ENCODE measurements at regions not wholly inside any gene's neighbourhood (a gene's known extent, or its start where the extent isn't known, plus 50 kb on each side); places are given as distances from the start of the nearest gene placed in this dataset.

- no peak for FAIRE-seq
Measured at GRCh38 chr16:51569203-51569931, 418.3 kb upstream of the SALL1 start.

More at GRCh38 chr16:51569203-51569931, 418.3 kb upstream of the SALL1 start:
- intact Hi-C loops (cut with micrococcal nuclease; ENCODE audit: unreplicated experiment): no loop called here
- no peaks in the 10 kb centered on the region; a peak in 1 of 5 replicates for H3K27me3 ChIP-seq (ENCODE audit: control insufficient read depth in 1 of 2, insufficient read depth in 2 of 2, low read length in 2 of 2)
- no peak overlapping the region for H3K4me2 ChIP-seq (ENCODE audit: low read depth, low read length)
- no peak overlapping the region for H3K4me3 ChIP-seq (replicated peaks in 1 of 3; ENCODE audit: insufficient read depth in 1 of 3, low read depth in 2 of 3, low read length in 3 of 3)
- TF ChIP-seq ZNF143 (CRISPR knock-in tag; IDR thresholded peaks at IDR 0.05): no peak
- TF ChIP-seq ZNF556 (CRISPR knock-in tag; IDR thresholded peaks at IDR 0.05; ENCODE audit: borderline replicate concordance): no peak
- no peak for TF ChIP-seq ZNF747 (CRISPR knock-in tag; IDR thresholded peaks at IDR 0.05; ENCODE audit: borderline replicate concordance)
- no peak for TF ChIP-seq HMGXB4 (CRISPR knock-in tag; IDR thresholded peaks at IDR 0.05; ENCODE audit: borderline replicate concordance in 1 of 2, low read depth in 1 of 2)
- TF ChIP-seq ZNF746 (CRISPR knock-in tag; IDR thresholded peaks at IDR 0.05): no peak
- no peak for TF ChIP-seq EP300 (IDR thresholded peaks at IDR 0.05; ENCODE audit: low read depth in 2 of 2, low read length in 2 of 2)
- no peak for TF ChIP-seq EP300 (CRISPR knock-in tag; IDR thresholded peaks at IDR 0.05; ENCODE audit: borderline replicate concordance)
- TF ChIP-seq SNAPC5 (CRISPR knock-in tag; IDR thresholded peaks at IDR 0.05; ENCODE audit: borderline replicate concordance): no peak
- TF ChIP-seq ZBTB42 (CRISPR knock-in tag; IDR thresholded peaks at IDR 0.05): no peak
- no peak for TF ChIP-seq ZNF576 (CRISPR knock-in tag; IDR thresholded peaks at IDR 0.05)
- no peak for TF ChIP-seq ZNF790 (CRISPR knock-in tag; IDR thresholded peaks at IDR 0.05; ENCODE audit: borderline replicate concordance)
- no peak for TF ChIP-seq ZNF260 (CRISPR knock-in tag; IDR thresholded peaks at IDR 0.05; ENCODE audit: borderline replicate concordance, low read depth)
- TF ChIP-seq FOSL1 (CRISPR knock-in tag; IDR thresholded peaks at IDR 0.05; ENCODE audit: borderline replicate concordance): no peak
- TF ChIP-seq TP53 (CRISPR knock-in tag; conservative IDR thresholded peaks at IDR 0.05): no peak
- no peak for TF ChIP-seq CHCHD3 (CRISPR knock-in tag; IDR thresholded peaks at IDR 0.05)
- no peak for TF ChIP-seq NFE2L2 (IDR thresholded peaks at IDR 0.05; ENCODE audit: low read length)
- TF ChIP-seq FOXJ3 (CRISPR knock-in tag; IDR thresholded peaks at IDR 0.05; ENCODE audit: borderline replicate concordance): no peak
- TF ChIP-seq SMARCE1 (IDR thresholded peaks at IDR 0.05; ENCODE audit: borderline replicate concordance): no peak
- 33% methylated on average over 5 of the region's 5 CpGs for WGBS (ENCODE audit: low lambda C conversion rate)
- no peaks in the 10 kb centered on the region for H3K36me3 ChIP-seq (replicated peaks in 1 of 2; ENCODE audit: control insufficient read depth in 1 of 2, insufficient read depth in 2 of 2, low read length in 2 of 2)
- H3K9ac ChIP-seq (ENCODE audit: insufficient read depth, low read depth, low read length): no peak overlapping the region
- no peak for DNase-seq (ENCODE audit: low spot score)
- no peaks in the 10 kb centered on the region for H3K9me3 ChIP-seq (ENCODE audit: low read length)
- no peaks in the 10 kb centered on the region for H4K20me1 ChIP-seq (ENCODE audit: insufficient read depth, low read length)
- BruUV-seq (replicated peaks): no TSS peak
- POLR2A ChIA-PET: no interaction called here
- H2AFZ ChIP-seq (ENCODE audit: low read length): no peak overlapping the region
- no peak for ATAC-seq
- H3K27ac ChIP-seq (ENCODE audit: extremely low read length, insufficient read depth, low read length): no peak overlapping the region
- CTCF ChIA-PET (ENCODE audit: low intra/inter-chr PET ratio, low total read pairs): no interaction called here
- no peaks in the 10 kb centered on the region for H3K4me1 ChIP-seq (ENCODE audit: insufficient read depth, low read length)
- in situ Hi-C loops (cut with HindIII; ENCODE audit: extremely low pct_ligation_motif_present, low pct_unique_long_range_greater_than_20kb): no loop called here
- no peaks in the 10 kb centered on the region for H3K79me2 ChIP-seq (ENCODE audit: insufficient read depth, low read length)
